ENCODE measurements at regions not wholly inside any gene's neighbourhood (a gene's known extent, or its start where the extent isn't known, plus 50 kb on each side); places are given as distances from the start of the nearest gene placed in this dataset.
A peak's percentile ranks its signal among the peaks of the same experiment; 100 is the strongest.
"Not testable (repeated sequence)": the region's sequence is repeated elsewhere in the genome, so short reads cannot be mapped to it uniquely, and the experiment has no call there.

DNA sequence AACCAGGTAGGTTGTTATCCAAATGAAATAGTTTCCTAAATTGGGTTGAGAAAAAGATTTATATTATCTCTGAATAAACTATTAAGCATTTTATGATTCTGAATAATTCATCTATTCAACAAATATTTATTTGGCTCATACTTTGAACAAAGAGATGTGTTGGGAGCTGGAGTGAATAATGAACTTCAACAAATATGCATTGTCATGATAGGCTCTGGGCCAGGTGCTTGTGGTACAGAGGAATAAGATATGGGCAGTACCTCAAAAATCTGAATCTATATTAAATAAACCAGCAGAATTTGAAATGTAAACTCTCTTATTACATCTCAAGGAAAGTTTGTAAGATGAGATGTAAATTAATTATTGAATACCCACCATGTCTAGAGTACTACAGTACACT, 75.7 kb upstream of the DCLK2 start:
- no peak for DNase-seq (ENCODE audit: low read depth in 1 of 2, low spot score in 1 of 2)
- no peak for TF ChIP-seq JUND (IDR thresholded peaks at IDR 0.05; ENCODE audit: low read depth)
- in situ Hi-C loops (cut with HindIII; ENCODE audit: low pct_unique_long_range_greater_than_20kb, low sequenced_read_pairs) = no loop called here

DNA sequence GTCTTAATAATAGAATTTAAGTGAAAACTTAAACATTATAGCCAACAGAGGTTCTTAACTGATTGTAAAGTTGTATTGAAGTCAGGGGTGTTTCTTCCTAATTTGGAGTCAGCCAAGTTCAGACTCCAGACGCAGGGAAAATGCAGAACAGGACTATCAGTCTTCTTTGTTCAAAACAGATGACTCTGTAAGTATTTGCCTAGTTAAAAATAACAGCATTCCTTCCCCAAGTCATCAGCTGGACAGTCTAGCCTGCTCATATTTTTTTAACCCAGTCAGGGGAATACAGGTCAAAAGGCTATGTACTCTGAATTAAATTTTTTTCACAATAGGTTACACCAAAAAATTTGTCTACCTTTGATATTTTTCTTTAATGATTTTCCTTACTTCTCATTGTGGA, 73.8 kb upstream of the DCLK2 start:
- no peak for TF ChIP-seq JUND (IDR thresholded peaks at IDR 0.05; ENCODE audit: low read depth)
- DNase-seq (ENCODE audit: low read depth in 1 of 2, low spot score in 1 of 2) = no peak
- in situ Hi-C loops (cut with HindIII; ENCODE audit: low pct_unique_long_range_greater_than_20kb, low sequenced_read_pairs) = no loop called here

DNA sequence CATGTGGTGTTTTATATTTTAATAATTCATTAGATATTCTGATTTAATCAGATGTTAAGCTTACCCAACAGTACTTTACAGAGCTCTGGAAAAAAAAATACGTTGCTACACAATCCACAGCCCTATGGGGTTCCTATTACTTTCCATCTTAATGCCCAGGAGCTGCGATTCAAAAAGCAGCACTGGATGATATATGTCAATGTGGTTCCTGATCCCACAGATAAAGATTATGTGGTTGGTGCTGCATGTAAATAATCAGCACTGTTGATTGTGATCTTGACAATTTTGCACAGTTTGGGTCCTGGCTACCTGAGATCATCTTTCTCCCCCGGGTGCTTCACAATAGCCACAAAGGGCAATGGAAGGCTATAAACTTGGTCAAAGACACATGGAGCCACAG, 72.7 kb upstream of the DCLK2 start:
- peak in 1 of 2 experiments; percentile 7 for DNase-seq (ENCODE audit: low read depth in 1 of 2, low spot score in 1 of 2)
- TF ChIP-seq JUND (IDR thresholded peaks at IDR 0.05; ENCODE audit: low read depth) = no peak
- in situ Hi-C loops (cut with HindIII; ENCODE audit: low pct_unique_long_range_greater_than_20kb, low sequenced_read_pairs) = no loop called here

DNA sequence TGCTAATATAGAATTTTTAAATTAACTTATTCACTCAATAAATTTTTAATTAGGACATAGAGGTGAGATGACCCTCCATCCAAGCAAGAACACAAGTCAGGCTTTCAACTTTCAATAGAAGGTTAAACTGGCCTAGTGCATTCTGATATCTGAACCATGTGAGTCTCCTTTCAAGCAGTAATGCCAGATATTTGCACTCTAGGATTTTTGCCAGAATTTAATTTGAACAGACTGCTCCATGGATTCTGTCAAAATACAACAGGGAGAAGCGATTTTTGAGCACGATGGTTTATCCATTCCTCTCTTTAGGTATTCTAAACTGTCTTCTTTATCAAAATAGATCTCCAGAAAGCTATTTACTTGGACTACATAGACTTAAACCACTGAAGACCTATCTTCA, 72.0 kb upstream of the DCLK2 start:
- in situ Hi-C loops (cut with HindIII; ENCODE audit: low pct_unique_long_range_greater_than_20kb, low sequenced_read_pairs) = no loop called here
- TF ChIP-seq JUND (IDR thresholded peaks at IDR 0.05; ENCODE audit: low read depth) = no peak
- no peak for DNase-seq (ENCODE audit: low read depth in 1 of 2, low spot score in 1 of 2)

DNA sequence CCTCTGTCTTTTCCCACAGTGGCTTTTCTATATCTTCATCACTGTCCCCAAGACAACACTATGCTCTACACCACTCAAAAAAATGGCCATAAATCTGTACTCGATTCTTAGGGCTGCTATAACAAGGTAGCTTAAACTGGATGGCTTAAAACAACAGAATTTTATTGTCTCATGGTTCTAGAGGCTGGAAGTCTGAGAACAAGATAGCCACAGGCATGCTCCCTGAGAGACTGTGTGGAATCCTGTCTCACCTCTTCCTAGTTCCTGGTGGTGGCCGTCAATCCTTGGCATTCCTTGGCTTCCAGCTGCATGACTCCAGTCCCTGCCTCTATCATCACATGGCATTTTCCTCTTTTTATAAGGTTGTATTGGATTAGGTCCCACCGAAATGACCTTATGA, 70.7 kb upstream of the DCLK2 start:
- peak in 1 of 2 experiments; percentile 51 for DNase-seq (ENCODE audit: low read depth in 1 of 2, low spot score in 1 of 2)
- no peak for TF ChIP-seq JUND (IDR thresholded peaks at IDR 0.05; ENCODE audit: low read depth)
- in situ Hi-C loops (cut with HindIII; ENCODE audit: low pct_unique_long_range_greater_than_20kb, low sequenced_read_pairs) = no loop called here

DNA sequence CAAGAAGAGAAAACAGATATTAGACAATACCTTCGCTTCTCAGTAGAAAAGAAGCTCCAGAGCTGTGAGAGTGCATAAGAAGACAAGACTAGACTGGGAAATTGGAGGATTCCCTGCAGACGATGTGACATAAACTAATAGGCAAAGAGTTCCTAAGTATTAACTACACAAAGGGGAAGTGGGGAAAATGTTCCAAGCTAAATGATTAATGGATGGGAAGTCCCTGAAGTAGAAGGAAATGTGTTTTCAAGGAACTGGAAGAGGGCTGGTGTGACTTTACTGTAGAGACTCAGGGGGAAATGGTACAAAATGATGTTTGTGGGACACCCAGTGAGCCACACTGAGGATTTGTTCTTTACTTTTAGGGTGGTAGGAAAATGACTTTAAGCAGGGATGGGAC, 69.7 kb upstream of the DCLK2 start:
- no peak for DNase-seq (ENCODE audit: low read depth in 1 of 2, low spot score in 1 of 2)
- in situ Hi-C loops (cut with HindIII; ENCODE audit: low pct_unique_long_range_greater_than_20kb, low sequenced_read_pairs) = no loop called here
- no peak for TF ChIP-seq JUND (IDR thresholded peaks at IDR 0.05; ENCODE audit: low read depth)

DNA sequence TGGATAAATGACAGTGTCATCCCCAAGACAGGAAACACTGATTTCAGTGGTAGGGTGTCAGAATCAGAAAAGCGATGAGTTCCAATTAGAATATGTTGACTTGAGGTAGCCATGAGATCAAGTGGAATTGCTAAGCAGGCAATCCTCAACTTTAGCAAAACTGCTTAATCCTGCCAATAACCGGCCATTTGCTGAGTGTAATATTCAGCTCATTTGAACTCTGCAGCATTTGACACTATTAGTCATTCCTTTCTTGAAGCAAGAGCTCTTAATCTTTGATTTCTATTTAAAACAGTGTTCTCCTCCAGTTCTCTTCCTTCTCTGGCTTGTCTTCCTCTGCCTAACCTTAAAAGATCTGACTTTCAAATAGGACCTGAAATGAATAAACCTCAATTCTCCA, 68.7 kb upstream of the DCLK2 start:
- TF ChIP-seq JUND (IDR thresholded peaks at IDR 0.05; ENCODE audit: low read depth) = no peak
- in situ Hi-C loops (cut with HindIII; ENCODE audit: low pct_unique_long_range_greater_than_20kb, low sequenced_read_pairs) = no loop called here
- DNase-seq (ENCODE audit: low read depth in 1 of 2, low spot score in 1 of 2) = no peak

DNA sequence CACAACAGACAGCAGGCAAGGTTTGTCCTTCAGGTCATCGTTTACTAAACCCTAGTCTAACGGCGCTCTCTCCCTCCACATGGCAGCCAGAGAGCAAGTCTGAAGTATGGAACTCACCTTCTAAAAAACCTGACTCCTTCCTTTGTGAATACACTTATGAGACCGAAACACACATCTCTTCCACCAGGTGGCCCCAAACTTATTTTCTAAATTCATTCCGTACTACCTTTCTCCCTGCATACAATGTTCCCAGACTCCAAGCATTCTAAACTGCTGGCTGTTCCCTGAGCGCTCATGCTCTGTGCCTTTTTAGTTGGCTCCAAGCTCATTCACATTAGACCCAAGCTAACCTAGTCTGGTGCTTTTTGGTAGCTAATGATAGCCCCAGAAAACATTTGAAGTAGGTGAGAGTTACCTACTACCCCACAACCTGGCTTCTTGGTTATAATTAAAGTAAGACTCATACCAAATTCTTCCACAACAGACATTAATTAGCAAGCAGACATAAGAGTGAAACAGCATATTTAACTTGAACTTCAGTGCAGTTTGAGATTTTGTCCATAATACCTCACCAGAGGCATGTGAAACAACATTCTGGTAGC, 67.6 kb upstream of the DCLK2 start:
- in situ Hi-C loops (cut with HindIII; ENCODE audit: low pct_unique_long_range_greater_than_20kb, low sequenced_read_pairs) = no loop called here
- peak; percentile 13 to 83 for DNase-seq (ENCODE audit: low read depth in 1 of 2, low spot score in 1 of 2)
- TF ChIP-seq JUND (IDR thresholded peaks at IDR 0.05; ENCODE audit: low read depth) = no peak

DNA sequence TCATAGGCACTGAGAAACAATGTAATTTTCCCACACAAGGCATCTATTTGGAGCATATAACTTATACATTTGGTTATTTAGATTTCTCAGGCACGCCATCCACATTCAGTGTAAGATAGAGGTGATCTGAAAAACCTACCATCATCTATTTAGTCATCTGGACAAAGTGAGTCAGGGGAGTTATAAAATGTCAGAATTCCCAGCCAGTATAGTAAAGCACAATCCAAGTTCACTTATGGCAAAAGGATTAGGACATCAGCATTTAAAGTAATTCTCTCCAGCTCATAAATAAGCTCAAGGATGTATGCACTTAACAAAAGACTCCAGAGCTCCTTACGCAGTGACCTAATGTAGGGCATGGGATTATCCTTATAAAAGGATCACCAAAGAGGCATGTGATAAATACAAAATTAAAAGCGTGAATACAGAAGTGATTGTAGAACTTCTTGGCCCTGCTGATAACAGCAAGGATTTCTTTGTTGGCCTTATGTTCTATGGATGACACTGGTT, 65.3 kb upstream of the DCLK2 start:
- in situ Hi-C loops (cut with HindIII; ENCODE audit: low pct_unique_long_range_greater_than_20kb, low sequenced_read_pairs) = no loop called here
- no peak for TF ChIP-seq JUND (IDR thresholded peaks at IDR 0.05; ENCODE audit: low read depth)
- no peak for DNase-seq (ENCODE audit: low read depth in 1 of 2, low spot score in 1 of 2)

DNA sequence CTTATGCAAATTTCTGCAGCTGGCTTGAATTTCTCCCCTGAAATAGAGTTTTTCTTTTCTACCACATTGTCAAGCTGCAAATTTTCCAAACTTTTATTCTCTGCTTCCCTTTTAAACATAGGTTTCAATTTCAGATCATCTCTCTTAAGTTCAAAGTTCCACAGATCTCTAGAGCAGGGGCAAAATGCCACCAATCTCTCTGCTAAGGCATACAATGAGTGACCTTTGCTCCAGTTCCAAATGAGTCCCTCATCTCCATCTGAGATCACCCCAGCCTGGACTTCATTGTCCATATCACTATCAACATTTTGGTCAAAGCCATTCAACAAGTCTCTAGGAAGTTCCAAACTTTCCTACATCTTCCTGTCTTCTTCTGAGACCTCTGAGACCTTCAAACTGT, 62.3 kb upstream of the DCLK2 start:
- in situ Hi-C loops (cut with HindIII; ENCODE audit: low pct_unique_long_range_greater_than_20kb, low sequenced_read_pairs); DNase-seq (ENCODE audit: low read depth in 1 of 2, low spot score in 1 of 2): not testable (repeated sequence)

DNA sequence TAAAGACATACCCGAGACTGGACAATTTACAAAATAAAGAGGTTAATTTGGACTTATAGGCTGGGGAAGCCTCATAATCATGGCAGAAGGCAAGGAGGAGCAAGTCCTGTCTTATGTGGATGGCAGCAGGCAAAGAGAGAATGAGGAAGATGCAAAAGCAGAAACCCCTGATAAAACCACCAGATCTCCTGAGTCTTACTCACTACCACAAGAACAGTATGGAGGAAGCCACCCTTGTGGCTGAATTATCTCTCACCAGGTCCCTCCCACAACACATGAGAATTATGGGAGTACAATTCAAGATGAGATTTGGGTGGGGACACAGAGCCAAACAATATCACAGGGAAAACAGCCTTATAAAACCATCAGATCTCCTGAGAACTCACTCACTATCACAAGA, 61.6 kb upstream of the DCLK2 start:
- in situ Hi-C loops (cut with HindIII; ENCODE audit: low pct_unique_long_range_greater_than_20kb, low sequenced_read_pairs) = not testable (repeated sequence)

DNA sequence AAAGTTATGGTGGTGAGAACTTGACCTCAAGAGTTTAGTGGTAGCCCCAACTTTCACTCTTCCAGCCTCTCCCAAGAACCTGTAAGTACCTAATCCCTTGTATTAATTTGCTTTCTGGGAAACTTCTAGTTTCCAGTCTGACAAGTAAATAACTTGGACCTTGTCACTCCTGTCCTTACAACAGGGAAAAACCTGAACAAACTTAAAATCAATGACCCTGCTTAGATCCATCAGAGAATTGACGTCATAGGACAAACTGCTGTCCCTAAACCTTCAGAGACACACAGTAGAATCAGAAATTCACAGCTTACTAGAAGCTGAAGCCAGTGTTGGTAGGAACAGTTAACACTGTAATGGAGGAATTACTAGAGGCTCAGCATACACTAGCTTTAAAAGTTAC, 60.0 kb upstream of the DCLK2 start:
- no peak for TF ChIP-seq JUND (IDR thresholded peaks at IDR 0.05; ENCODE audit: low read depth)
- in situ Hi-C loops (cut with HindIII; ENCODE audit: low pct_unique_long_range_greater_than_20kb, low sequenced_read_pairs) = no loop called here
- no peak for DNase-seq (ENCODE audit: low read depth in 1 of 2, low spot score in 1 of 2)

More for the DNA sequence above, 61.6 kb upstream of the DCLK2 start:
- DNase-seq (ENCODE audit: low read depth in 1 of 2, low spot score in 1 of 2) = not testable (repeated sequence)

DNA sequence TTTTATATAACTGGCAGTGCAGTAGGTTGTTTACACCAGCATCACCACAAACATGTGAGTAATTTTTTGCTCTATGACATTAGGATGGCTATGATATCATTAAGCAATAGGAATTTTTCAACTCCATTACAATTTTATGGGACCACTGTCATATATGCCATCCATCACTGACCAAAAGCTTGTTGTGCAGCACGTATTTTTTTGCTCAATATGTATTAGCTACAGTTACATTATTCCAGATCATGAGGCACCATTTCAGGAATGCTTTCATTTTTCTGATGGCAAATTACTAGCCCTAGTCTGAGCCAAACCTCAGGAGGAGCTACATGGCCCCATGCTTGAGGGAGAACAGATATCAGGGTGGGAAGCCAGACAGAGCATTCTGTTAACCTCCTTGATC, 56.8 kb upstream of the DCLK2 start:
- no peak for TF ChIP-seq JUND (IDR thresholded peaks at IDR 0.05; ENCODE audit: low read depth)
- in situ Hi-C loops (cut with HindIII; ENCODE audit: low pct_unique_long_range_greater_than_20kb, low sequenced_read_pairs) = no loop called here
- no peak for DNase-seq (ENCODE audit: low read depth in 1 of 2, low spot score in 1 of 2)

DNA sequence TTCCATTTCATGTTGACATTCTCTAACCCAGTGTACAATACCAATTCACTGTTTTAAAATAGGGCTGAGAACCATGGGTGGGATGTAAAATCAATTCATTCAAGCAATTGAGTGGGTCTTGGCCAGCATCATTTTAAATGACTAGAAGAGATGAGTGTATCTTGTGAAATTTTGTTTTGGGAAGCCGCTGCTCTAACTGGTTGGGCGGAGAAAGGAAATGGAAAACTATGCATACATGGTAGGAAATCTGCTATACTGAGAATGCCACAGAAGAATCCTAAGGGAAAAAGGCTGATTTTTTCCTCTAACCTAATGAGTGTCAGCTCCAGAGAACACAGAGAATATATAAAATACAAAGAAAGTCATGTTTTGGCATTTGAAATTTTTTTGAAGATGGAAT, 54.8 kb upstream of the DCLK2 start:
- no peak for DNase-seq (ENCODE audit: low read depth in 1 of 2, low spot score in 1 of 2)
- no peak for TF ChIP-seq JUND (IDR thresholded peaks at IDR 0.05; ENCODE audit: low read depth)
- in situ Hi-C loops (cut with HindIII; ENCODE audit: low pct_unique_long_range_greater_than_20kb, low sequenced_read_pairs) = no loop called here

DNA sequence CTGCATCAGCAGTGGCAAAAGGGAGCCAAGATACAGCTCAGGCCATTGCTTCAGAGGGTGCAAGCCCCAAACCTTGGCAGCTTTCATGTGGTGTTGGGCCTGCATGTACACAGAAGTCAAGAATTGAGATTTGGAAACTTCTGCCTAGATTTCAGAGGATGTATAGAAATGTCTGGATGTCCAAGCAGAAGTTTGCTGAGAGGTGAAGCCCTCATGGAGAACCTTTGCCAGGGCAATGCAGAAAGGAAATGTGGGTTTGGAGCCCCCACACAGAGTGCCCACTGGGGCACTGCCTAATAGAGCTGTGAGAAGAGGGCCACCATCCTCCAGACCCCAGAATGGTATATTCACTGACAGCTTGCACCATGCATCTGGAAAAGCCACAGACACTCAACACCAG, 51.3 kb upstream of the DCLK2 start:
- DNase-seq (ENCODE audit: low read depth in 1 of 2, low spot score in 1 of 2); in situ Hi-C loops (cut with HindIII; ENCODE audit: low pct_unique_long_range_greater_than_20kb, low sequenced_read_pairs): not testable (repeated sequence)
